AML-193 (cell line): ENCODE measurements at regions not wholly inside any gene's neighbourhood (a gene's known extent, or its start where the extent isn't known, plus 50 kb on each side); places are given as distances from the start of the nearest gene placed in this dataset.

Experiments used
- DNase-seq, 2 experiments: peaks; one replicate each; lab custom pipeline; 2025; lab: John Stamatoyannopoulos, UW

- DNase-seq = no peak
These were observed 392.2 kb downstream of the C6orf118 start for GRCh38 chr6:164917211-164917610.

GRCh38 chr6:164916087-164916486, 393.3 kb downstream of the C6orf118 start:
- no peak for DNase-seq

- no peak for DNase-seq
These were observed 397.4 kb downstream of the C6orf118 start for GRCh38 chr6:164911873-164912580.

- DNase-seq = no peak
These were observed 398.3 kb downstream of the C6orf118 start for GRCh38 chr6:164911151-164911550.

- no peak for DNase-seq
These were observed 402.6 kb downstream of the C6orf118 start for GRCh38 chr6:164906766-164907165.

GRCh38 chr6:164905311-164905710, 404.1 kb downstream of the C6orf118 start:
- no peak for DNase-seq

- no peak for DNase-seq
These were observed 411.0 kb downstream of the C6orf118 start for GRCh38 chr6:164898412-164898811.

- DNase-seq = peak in 1 of 2 experiments; percentile 7
These were observed 411.7 kb downstream of the C6orf118 start for GRCh38 chr6:164897523-164898235.

GRCh38 chr6:164889980-164890379, 419.4 kb downstream of the C6orf118 start:
- DNase-seq = no peak

GRCh38 chr6:164887660-164888059, 421.7 kb downstream of the C6orf118 start:
- DNase-seq = no peak

GRCh38 chr6:164882236-164882635, 427.2 kb downstream of the C6orf118 start:
- no peak for DNase-seq

GRCh38 chr6:164871783-164872182, 437.6 kb downstream of the C6orf118 start:
- no peak for DNase-seq

- no peak for DNase-seq
These were observed 439.2 kb downstream of the C6orf118 start for GRCh38 chr6:164870164-164870563.

- DNase-seq = no peak
These were observed 447.4 kb downstream of the C6orf118 start for GRCh38 chr6:164861967-164862366.

GRCh38 chr6:164859816-164860215, 449.6 kb downstream of the C6orf118 start:
- DNase-seq = no peak

GRCh38 chr6:164856138-164856537, 453.3 kb downstream of the C6orf118 start:
- DNase-seq = no peak

- no peak for DNase-seq
These were observed 454.1 kb downstream of the C6orf118 start for GRCh38 chr6:164855281-164855680.

- DNase-seq = no peak
These were observed 454.9 kb downstream of the C6orf118 start for GRCh38 chr6:164854526-164854925.

- DNase-seq = no peak
These were observed 463.6 kb downstream of the C6orf118 start for GRCh38 chr6:164845773-164846172.

GRCh38 chr6:164842085-164842484, 467.3 kb downstream of the C6orf118 start:
- DNase-seq = no peak

GRCh38 chr6:164838068-164838615, 471.3 kb downstream of the C6orf118 start:
- DNase-seq = no peak

GRCh38 chr6:164836486-164836885, 472.9 kb downstream of the C6orf118 start:
- DNase-seq = no peak

GRCh38 chr6:164832410-164832809, 477.0 kb downstream of the C6orf118 start:
- DNase-seq = no peak
